HFFc6 (cell line): ENCODE measurements at regions not wholly inside any gene's neighbourhood (a gene's known extent, or its start where the extent isn't known, plus 50 kb on each side); places are given as distances from the start of the nearest gene placed in this dataset.

Source experiments
- DNase-seq: peaks from one replicate; pipeline ENCODE4 v3.0.0-alpha.2; 2018
- H3K27ac Mint-ChIP-seq: 2 replicates; pipeline ENCODE4 v1.8.0; 2020; ENCODE audit warnings: mild to moderate bottlenecking, mixed read lengths
- H3K27me3 Mint-ChIP-seq: 2 replicates; pipeline ENCODE4 v1.8.0; 2021; ENCODE audit warnings: mild to moderate bottlenecking, moderate library complexity, mixed read lengths; ENCODE audit not compliant: insufficient read depth
- H3K36me3 Mint-ChIP-seq: 2 replicates; pipeline ENCODE4 v1.8.0; 2021; ENCODE audit warnings: low read depth, mixed read lengths
- H3K4me1 Mint-ChIP-seq: 2 replicates; pipeline ENCODE4 v1.8.0; 2020; ENCODE audit warnings: low read depth, mixed read lengths
- H3K4me3 Mint-ChIP-seq: 2 replicates; pipeline ENCODE4 v1.8.0; 2020; ENCODE audit warnings: mild to moderate bottlenecking, moderate library complexity, mixed read lengths
- H3K9me3 Mint-ChIP-seq: 2 replicates; pipeline ENCODE4 v1.8.0; 2020; ENCODE audit warnings: mild to moderate bottlenecking, mixed read lengths
- TF ChIP-seq, protein P1 (sequence below): fragments of 200-600 bp; sonication (generic); IDR thresholded peaks from 2 replicates; pipeline ENCODE4 v1.5.0; 2021; ENCODE audit warnings: antibody characterized with exemption, mild to moderate bottlenecking

DNA sequence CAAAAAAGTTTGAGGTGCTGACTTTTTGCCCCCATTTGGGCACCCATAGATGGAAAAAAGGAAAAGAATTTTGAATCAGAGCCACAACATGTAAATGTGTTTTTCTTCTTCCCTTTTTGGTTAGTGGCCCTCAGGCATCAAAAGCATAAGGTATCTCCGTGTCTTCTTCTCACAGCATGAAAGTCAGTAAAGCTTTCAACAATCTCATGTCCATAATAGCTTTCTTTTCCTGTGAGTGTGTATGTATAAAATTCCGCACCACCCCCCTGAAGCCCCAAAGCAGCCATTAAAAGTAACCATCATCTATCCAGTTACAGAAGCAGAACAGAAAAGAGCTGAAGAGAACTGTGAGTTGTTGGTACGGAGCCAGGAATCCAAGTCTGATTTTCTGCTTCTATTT is 1539.7 kb upstream of the ACVR2A start:
- Mint-ChIP-seq H3K36me3 (no peaks in the 10 kb centered on the region), H3K27ac (no peak overlapping the region), H3K4me1 (no peaks in the 10 kb centered on the region), H3K4me3 (no peak overlapping the region), H3K27me3 (no peaks in the 10 kb centered on the region), H3K9me3 (peaks cover 10% of the 10 kb centered on the region)
- TF ChIP-seq, protein P1, sequence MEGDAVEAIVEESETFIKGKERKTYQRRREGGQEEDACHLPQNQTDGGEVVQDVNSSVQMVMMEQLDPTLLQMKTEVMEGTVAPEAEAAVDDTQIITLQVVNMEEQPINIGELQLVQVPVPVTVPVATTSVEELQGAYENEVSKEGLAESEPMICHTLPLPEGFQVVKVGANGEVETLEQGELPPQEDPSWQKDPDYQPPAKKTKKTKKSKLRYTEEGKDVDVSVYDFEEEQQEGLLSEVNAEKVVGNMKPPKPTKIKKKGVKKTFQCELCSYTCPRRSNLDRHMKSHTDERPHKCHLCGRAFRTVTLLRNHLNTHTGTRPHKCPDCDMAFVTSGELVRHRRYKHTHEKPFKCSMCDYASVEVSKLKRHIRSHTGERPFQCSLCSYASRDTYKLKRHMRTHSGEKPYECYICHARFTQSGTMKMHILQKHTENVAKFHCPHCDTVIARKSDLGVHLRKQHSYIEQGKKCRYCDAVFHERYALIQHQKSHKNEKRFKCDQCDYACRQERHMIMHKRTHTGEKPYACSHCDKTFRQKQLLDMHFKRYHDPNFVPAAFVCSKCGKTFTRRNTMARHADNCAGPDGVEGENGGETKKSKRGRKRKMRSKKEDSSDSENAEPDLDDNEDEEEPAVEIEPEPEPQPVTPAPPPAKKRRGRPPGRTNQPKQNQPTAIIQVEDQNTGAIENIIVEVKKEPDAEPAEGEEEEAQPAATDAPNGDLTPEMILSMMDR = no peak
- DNase-seq = no peak

GRCh38 chr2:146301287-146301686 is 1543.5 kb upstream of the ACVR2A start:
- H3K4me1 Mint-ChIP-seq = no peaks in the 10 kb centered on the region
- H3K27me3 Mint-ChIP-seq = no peaks in the 10 kb centered on the region; the same call in 1 of the 2 replicates
- no peaks in the 10 kb centered on the region for H3K36me3 Mint-ChIP-seq
- peaks cover 25% of the 10 kb centered on the region for H3K9me3 Mint-ChIP-seq
- TF ChIP-seq, protein P1 = no peak
- H3K4me3 Mint-ChIP-seq = no peak overlapping the region
- no peak for DNase-seq
- H3K27ac Mint-ChIP-seq = no peak overlapping the region

DNA sequence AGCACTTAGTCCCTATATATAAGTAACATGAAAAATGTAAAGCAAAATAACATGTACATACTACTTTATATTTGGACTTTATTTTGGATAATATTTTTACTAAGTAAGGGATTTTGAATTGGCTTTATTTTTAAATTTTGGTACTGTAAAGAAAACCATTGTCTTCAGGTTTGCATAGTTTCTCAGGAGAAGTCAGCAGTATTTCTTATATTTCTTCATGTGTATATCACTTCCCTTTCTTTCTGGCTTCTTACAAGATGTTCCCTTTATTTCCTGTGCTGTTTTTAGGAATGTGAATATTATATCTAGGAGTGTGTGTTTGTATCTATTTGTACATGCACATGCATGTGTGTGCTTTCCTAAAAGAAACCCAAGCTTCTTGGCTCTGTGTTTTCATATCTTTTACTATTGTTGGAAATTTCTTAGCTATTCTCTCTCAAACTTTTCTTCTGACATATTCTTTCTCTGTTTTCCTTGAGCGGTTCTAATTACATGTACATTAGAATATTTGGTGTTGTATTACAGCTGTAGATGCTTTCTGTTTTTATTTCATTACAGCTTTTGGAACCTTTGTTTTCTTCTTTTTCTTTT is 1549.7 kb upstream of the ACVR2A start:
- no peak for DNase-seq
- H3K4me3 Mint-ChIP-seq = no peak overlapping the region

DNA sequence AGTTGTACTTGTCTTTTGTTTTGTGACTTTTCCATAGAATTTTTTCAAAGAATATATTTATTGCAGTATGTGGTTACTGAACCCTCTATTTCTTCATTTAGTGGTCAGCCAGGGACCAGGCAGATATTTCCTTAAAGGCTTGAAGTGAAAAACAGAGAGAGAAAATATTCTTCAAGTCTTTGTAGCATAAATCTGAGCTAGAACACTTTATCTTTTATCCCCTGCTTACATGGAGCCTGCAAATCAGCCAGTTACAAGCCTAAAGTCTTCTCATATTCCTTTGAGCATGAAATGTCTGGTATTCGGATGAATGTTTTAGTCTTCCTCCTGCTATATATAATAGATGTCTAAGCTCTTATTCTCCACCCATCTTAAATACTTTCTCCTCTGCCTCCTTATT is 1557.5 kb upstream of the ACVR2A start:
- no peaks in the 10 kb centered on the region for H3K4me1 Mint-ChIP-seq
- no peaks in the 10 kb centered on the region; the same call in 1 of the 2 replicates for H3K9me3 Mint-ChIP-seq
- no peaks in the 10 kb centered on the region for H3K36me3 Mint-ChIP-seq
- no peak overlapping the region for H3K4me3 Mint-ChIP-seq
- TF ChIP-seq, protein P1 = no peak
- no peak for DNase-seq
- peaks cover 1% of the 10 kb centered on the region; the same call in 1 of the 2 replicates for H3K27me3 Mint-ChIP-seq
- H3K27ac Mint-ChIP-seq = no peak overlapping the region

More for the DNA sequence above, 1549.7 kb upstream of the ACVR2A start:
- H3K27ac Mint-ChIP-seq = no peak overlapping the region
- H3K4me1 Mint-ChIP-seq = no peaks in the 10 kb centered on the region
- no peaks in the 10 kb centered on the region for H3K36me3 Mint-ChIP-seq
- TF ChIP-seq, protein P1 = no peak
- H3K27me3 Mint-ChIP-seq = no peaks in the 10 kb centered on the region; the same call in 1 of the 2 replicates
- H3K9me3 Mint-ChIP-seq = peaks cover 21% of the 10 kb centered on the region

- no peak overlapping the region for H3K27ac Mint-ChIP-seq
- no peaks in the 10 kb centered on the region for H3K36me3 Mint-ChIP-seq
- TF ChIP-seq, protein P1 = no peak
- H3K4me1 Mint-ChIP-seq = no peaks in the 10 kb centered on the region
- DNase-seq = no peak
- H3K4me3 Mint-ChIP-seq = no peak overlapping the region
- no peaks in the 10 kb centered on the region for H3K27me3 Mint-ChIP-seq
- H3K9me3 Mint-ChIP-seq = no peaks in the 10 kb centered on the region; the same call in 1 of the 2 replicates
Measured at GRCh38 chr2:146278881-146279280, 1565.9 kb upstream of the ACVR2A start.
